NCI-H82 treated with DMSO at 0.1 percent for 48 hours (cell line): ENCODE measurements at regions not wholly inside any gene's neighbourhood (a gene's known extent, or its start where the extent isn't known, plus 50 kb on each side); places are given as distances from the start of the nearest gene placed in this dataset.

Source experiments
- DNase-seq: peaks from one replicate; lab custom pipeline; 2025; ENCODE audit not compliant: unreplicated experiment; lab: John Stamatoyannopoulos, UW

GRCh38 chr12:44961887-44962286 is 85.8 kb upstream of the NELL2 start:
- no peak for DNase-seq

GRCh38 chr12:44960856-44961255 is 84.7 kb upstream of the NELL2 start:
- DNase-seq, result no peak

DNA sequence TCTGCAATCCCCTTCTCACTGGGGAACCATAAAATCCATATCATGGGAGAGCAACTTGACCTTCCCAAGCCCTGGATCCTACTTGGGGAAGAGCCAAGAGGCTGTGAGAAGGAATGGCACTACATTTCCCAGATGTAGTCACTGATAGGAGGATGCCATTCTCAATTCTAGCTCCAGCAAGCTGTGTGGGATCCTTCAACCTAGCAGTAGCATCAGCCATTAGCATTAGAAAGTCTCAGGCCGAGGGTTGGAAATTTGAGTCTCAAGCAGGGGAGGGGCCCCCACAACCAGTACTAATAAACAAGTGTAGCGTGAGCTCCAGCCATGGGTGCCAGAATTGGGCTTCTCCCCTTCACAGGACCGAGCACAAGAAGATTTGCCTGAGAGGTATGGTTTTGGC is 84.3 kb upstream of the NELL2 start:
- DNase-seq, result no peak

- no peak for DNase-seq
These were observed 71.0 kb upstream of the NELL2 start for GRCh38 chr12:44947163-44947562.

DNA sequence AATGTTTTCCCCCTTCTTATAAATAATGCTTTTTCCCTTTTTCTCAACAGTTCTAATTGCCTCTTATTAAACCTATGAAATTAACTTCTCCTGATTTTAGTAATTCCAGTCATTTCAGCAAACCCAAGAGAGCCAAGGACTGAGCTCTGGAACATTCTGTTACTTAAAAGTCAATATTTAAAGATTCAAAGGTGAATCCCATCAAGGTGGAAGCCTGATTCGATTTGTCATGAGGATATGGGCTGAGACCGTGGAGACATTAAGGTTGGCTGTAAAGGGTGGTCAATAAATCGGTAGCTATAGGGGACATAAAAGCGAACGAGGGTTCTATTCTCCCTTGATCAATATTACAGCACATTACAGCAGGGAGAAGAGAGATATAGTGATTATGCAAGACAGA is 66.6 kb upstream of the NELL2 start:
- DNase-seq, result no peak

GRCh38 chr12:44930972-44931600 is 55.0 kb upstream of the NELL2 start:
- DNase-seq, result peak; percentile 55

GRCh38 chr12:44929236-44929885 is 53.2 kb upstream of the NELL2 start:
- DNase-seq, result no peak
